ENCODE measurements at regions not wholly inside any gene's neighbourhood (a gene's known extent, or its start where the extent isn't known, plus 50 kb on each side); places are given as distances from the start of the nearest gene placed in this dataset.
"Not testable (repeated sequence)": the region's sequence is repeated elsewhere in the genome, so short reads cannot be mapped to it uniquely, and the experiment has no call there.

- no peak for DNase-seq (ENCODE audit: low spot score)
These were observed 187.8 kb downstream of the SHQ1 start for GRCh38 chr3:72660270-72661114.

GRCh38 chr3:72659596-72659995 lies 188.6 kb downstream of the SHQ1 start:
- DNase-seq (ENCODE audit: low spot score) = no peak

GRCh38 chr3:72659188-72659587 lies 189.1 kb downstream of the SHQ1 start:
- DNase-seq (ENCODE audit: low spot score) = no peak

GRCh38 chr3:72658466-72659100 lies 189.7 kb downstream of the SHQ1 start:
- no peak for DNase-seq (ENCODE audit: low spot score)

GRCh38 chr3:72657666-72658065 lies 190.6 kb downstream of the SHQ1 start:
- no peak for DNase-seq (ENCODE audit: low spot score)

GRCh38 chr3:72655723-72656122 lies 192.5 kb downstream of the SHQ1 start:
- DNase-seq (ENCODE audit: low spot score) = no peak

- DNase-seq (ENCODE audit: low spot score) = no peak
These were observed 193.1 kb downstream of the SHQ1 start for GRCh38 chr3:72655131-72655551.

GRCh38 chr3:72652395-72652794 lies 195.8 kb downstream of the SHQ1 start:
- DNase-seq (ENCODE audit: low spot score) = no peak

GRCh38 chr3:72651498-72651897 lies 196.7 kb downstream of the SHQ1 start:
- DNase-seq (ENCODE audit: low spot score) = no peak

- DNase-seq (ENCODE audit: low spot score) = no peak
These were observed 202.0 kb downstream of the SHQ1 start for GRCh38 chr3:72646263-72646662.

- DNase-seq (ENCODE audit: low spot score) = not testable (repeated sequence)
These were observed 204.6 kb downstream of the SHQ1 start for GRCh38 chr3:72643635-72644034.

- DNase-seq (ENCODE audit: low spot score) = no peak
These were observed 206.6 kb downstream of the SHQ1 start for GRCh38 chr3:72641684-72642083.

- no peak for DNase-seq (ENCODE audit: low spot score)
These were observed 207.2 kb downstream of the SHQ1 start for GRCh38 chr3:72641072-72641471.

GRCh38 chr3:72636969-72637597 lies 211.2 kb downstream of the SHQ1 start:
- no peak for DNase-seq (ENCODE audit: low spot score)

- no peak for DNase-seq (ENCODE audit: low spot score)
These were observed 212.7 kb downstream of the SHQ1 start for GRCh38 chr3:72635551-72635950.

GRCh38 chr3:72634128-72634527 lies 214.1 kb downstream of the SHQ1 start:
- DNase-seq (ENCODE audit: low spot score) = no peak

- no peak for DNase-seq (ENCODE audit: low spot score)
These were observed 214.7 kb downstream of the SHQ1 start for GRCh38 chr3:72633534-72633933.

GRCh38 chr3:72633121-72633520 lies 215.1 kb downstream of the SHQ1 start:
- no peak for DNase-seq (ENCODE audit: low spot score)

- no peak for DNase-seq (ENCODE audit: low spot score)
These were observed 216.1 kb downstream of the SHQ1 start for GRCh38 chr3:72632129-72632528.

GRCh38 chr3:72630969-72631344 lies 217.3 kb downstream of the SHQ1 start:
- no peak for DNase-seq (ENCODE audit: low spot score)

GRCh38 chr3:72630327-72630968 lies 217.8 kb downstream of the SHQ1 start:
- no peak for DNase-seq (ENCODE audit: low spot score)

- DNase-seq (ENCODE audit: low spot score) = no peak
These were observed 219.0 kb downstream of the SHQ1 start for GRCh38 chr3:72629191-72629631.

- no peak for DNase-seq (ENCODE audit: low spot score)
These were observed 220.2 kb downstream of the SHQ1 start for GRCh38 chr3:72628065-72628464.
